K562 (cell line): ENCODE measurements at regions not wholly inside any gene's neighbourhood (a gene's known extent, or its start where the extent isn't known, plus 50 kb on each side); places are given as distances from the start of the nearest gene placed in this dataset.
A peak's percentile ranks its signal among the peaks of the same experiment; 100 is the strongest.

ENCODE experiments used
- ATF6 ChIP-seq: sonication (generic); formaldehyde crosslinking; IDR thresholded peaks from 2 replicates; pipeline ENCODE4 v1.4.0; 2020; ENCODE audit warnings: mild to moderate bottlenecking, missing genetic modification reagents
- C11orf30 ChIP-seq: fragments of 450-650 bp; IDR thresholded peaks from 2 replicates; pipeline ENCODE4 v1.6.1; 2016; ENCODE audit warnings: low read depth, mild to moderate bottlenecking
- E2F8 ChIP-seq: fragments of 450-650 bp; IDR thresholded peaks from 2 replicates; pipeline ENCODE4 v1.7.1; 2018; ENCODE audit warnings: mild to moderate bottlenecking, low read depth; ENCODE audit not compliant: partially characterized antibody
- EWSR1 ChIP-seq: fragments of 450-650 bp; IDR thresholded peaks from 2 replicates; pipeline ENCODE4 v1.6.1; 2018; ENCODE audit warnings: borderline replicate concordance, mild to moderate bottlenecking, low read depth, moderate library complexity; ENCODE audit not compliant: partially characterized antibody
- EZH2 ChIP-seq: IDR thresholded peaks from 2 replicates; pipeline ENCODE4 v1.6.1; 2012; ENCODE audit warnings: low read depth, mild to moderate bottlenecking, inconsistent platforms, low read length, borderline replicate concordance
- RNF219 ChIP-seq: fragments of 250-450 bp; sonication (Bioruptor Pico); IDR thresholded peaks from 2 replicates; pipeline ENCODE4 v1.5.0; 2022; ENCODE audit warnings: mild to moderate bottlenecking
- TEAD1 ChIP-seq, 2 experiments: fragments of 450-650 bp in 1 of 2; sonication (generic) in 1 of 2; formaldehyde crosslinking; IDR thresholded peaks; 2 replicates each; pipeline versions ENCODE4 v1.4.0 to v1.8.0; 2020 to 2022; ENCODE audit warnings: mild to moderate bottlenecking in 2 of 2, missing genetic modification reagents in 1 of 2
- ZFPM2 ChIP-seq: fragments of 250-450 bp; sonication (Bioruptor Pico); IDR thresholded peaks from 2 replicates; pipeline ENCODE4 v1.5.1; 2022; ENCODE audit warnings: mild to moderate bottlenecking
- ZNF280A ChIP-seq: fragments of 450-650 bp; IDR thresholded peaks from 2 replicates; pipeline ENCODE4 v1.6.1; 2018; ENCODE audit warnings: mild to moderate bottlenecking, low read depth; ENCODE audit not compliant: partially characterized antibody
- ZNF507 ChIP-seq: conservative IDR thresholded peaks from 2 replicates; pipeline ENCODE4 v1.6.1; 2017; ENCODE audit warnings: missing genetic modification characterization, missing compliant biosample characterization
- ZNF592 ChIP-seq: fragments of 450-650 bp; IDR thresholded peaks from 2 replicates; pipeline ENCODE4 v1.6.1; 2017; ENCODE audit warnings: antibody characterized with exemption, mild to moderate bottlenecking
- ZNF707 ChIP-seq: fragments of 250-450 bp; sonication (Bioruptor Pico); conservative IDR thresholded peaks from 2 replicates; pipeline ENCODE4 v1.8.0; 2022; ENCODE audit warnings: inconsistent platforms, mild to moderate bottlenecking, moderate library complexity

GRCh38 chr22:22979121-22979724 lies 91.1 kb upstream of the GNAZ start (continued):
- TF ChIP-seq ZNF280A, result no peak
- TF ChIP-seq EWSR1, result no peak
- peak; percentile 85 for TF ChIP-seq C11orf30
- no peak for TF ChIP-seq TEAD1 (CRISPR knock-in tag; IDR thresholded peaks at IDR 0.05)
- TF ChIP-seq ZNF592, result no peak
- 0 out of 2 replicates have a peak, but pooled peaks have one; percentile 8 for TF ChIP-seq ZNF507 (tag)
- no peak for TF ChIP-seq ZFPM2 (CRISPR knock-in tag)
- TF ChIP-seq E2F8, result no peak
- TF ChIP-seq EZH2, result no peak
- TF ChIP-seq ZNF707 (CRISPR knock-in tag), result no peak
- TF ChIP-seq ATF6 (CRISPR knock-in tag), result no peak
- no peak for TF ChIP-seq RNF219 (CRISPR knock-in tag)
